Gastroesophageal sphincter (tissue), 3 donors: ENCODE measurements at regions not wholly inside any gene's neighbourhood (a gene's known extent, or its start where the extent isn't known, plus 50 kb on each side); places are given as distances from the start of the nearest gene placed in this dataset.

Experiments used
- CTCF ChIP-seq, 4 experiments: fragments of 200-600 bp in 2 of 4; fragments of 450-650 bp in 2 of 4; sonication (generic) in 1 of 4; IDR thresholded peaks; one replicate each; pipeline ENCODE4 v1.5.1; 2017 to 2019; ENCODE audit warnings: antibody characterized with exemption in 4 of 4, mild to moderate bottlenecking in 2 of 4, moderate library complexity in 2 of 4
- EP300 ChIP-seq: sonication (generic); formaldehyde crosslinking; IDR thresholded peaks from one replicate; pipeline ENCODE4 v1.6.1; 2017; ENCODE audit warnings: antibody characterized with exemption, mild to moderate bottlenecking
- POLR2A ChIP-seq, 2 donors: fragments of 450-650 bp; IDR thresholded peaks; one replicate each; pipeline ENCODE4 v1.6.1; 2017; ENCODE audit warnings: antibody characterized with exemption in 2 of 2, mild to moderate bottlenecking in 2 of 2, moderate library complexity in 1 of 2

- TF ChIP-seq EP300 (no peak), CTCF (IDR thresholded peaks at IDR 0.05) (no peak), POLR2A (IDR thresholded peaks at IDR 0.05) (no peak)
These were observed 126.7 kb upstream of the PRICKLE2 start for GRCh38 chr3:64351713-64352638.
